AG08395 (cell line): ENCODE measurements at regions not wholly inside any gene's neighbourhood (a gene's known extent, or its start where the extent isn't known, plus 50 kb on each side); places are given as distances from the start of the nearest gene placed in this dataset.

Experiments
- DNase-seq: peaks from one replicate; pipeline ENCODE4 v3.0.0; 2012; ENCODE audit warnings: mixed read lengths, low spot score

DNA sequence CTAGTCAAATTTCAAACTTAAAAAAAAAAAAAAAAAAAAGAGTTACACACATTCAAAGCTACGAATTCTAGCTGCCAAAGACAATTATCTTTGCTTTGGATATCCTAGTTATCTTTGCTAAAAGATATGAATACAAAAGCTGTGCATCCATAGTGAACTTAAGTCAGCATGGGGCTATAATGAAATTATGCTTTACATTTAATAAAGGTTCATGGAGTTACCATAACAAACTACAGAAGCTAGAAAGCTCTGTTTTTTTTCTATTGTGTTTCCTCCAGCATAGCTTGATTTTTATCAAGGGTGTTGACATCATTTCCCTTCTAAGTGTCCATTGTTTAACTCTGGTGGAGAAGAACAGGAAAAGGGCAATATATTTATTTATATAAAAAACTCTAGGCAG is 234.1 kb downstream of the ANKRD50 start:
- no peak for DNase-seq

DNA sequence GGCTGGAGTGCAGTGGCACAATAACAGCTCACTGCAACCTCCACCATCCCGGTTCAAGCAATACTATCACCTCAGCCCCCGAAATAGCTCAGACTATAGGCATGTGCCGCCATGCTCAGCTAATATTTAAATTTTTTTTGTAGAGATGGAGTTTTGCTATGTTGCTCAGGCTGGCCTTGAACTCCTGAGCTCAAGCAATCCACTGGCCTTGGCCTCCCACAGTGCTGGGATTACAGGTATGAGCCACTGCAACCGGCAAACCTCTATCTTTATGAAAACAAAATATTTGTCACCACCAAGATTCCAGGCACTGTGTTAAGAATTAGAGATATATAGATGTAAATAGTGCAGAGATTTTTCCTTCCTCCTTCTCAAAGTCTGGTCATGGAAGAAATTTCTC is 232.5 kb downstream of the ANKRD50 start:
- no peak for DNase-seq

DNA sequence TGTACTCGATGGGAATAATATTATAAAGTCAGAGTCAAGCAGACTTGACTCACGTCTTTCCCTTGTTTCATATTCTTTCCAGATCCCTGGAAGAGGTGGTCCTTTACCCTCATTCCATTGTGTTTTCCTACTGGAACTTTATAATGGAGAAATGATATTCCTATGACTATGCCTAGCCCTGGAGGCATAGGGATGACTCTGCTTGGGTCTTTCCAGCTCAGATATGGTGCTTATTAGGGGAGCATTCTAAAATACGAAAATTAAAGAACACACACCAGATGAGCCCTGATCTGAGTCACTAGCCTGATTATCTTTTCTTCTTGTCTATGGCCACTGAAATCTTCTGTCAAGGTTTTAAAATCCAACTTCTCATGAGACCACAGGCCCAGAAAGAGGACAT is 231.4 kb downstream of the ANKRD50 start:
- no peak for DNase-seq

DNA sequence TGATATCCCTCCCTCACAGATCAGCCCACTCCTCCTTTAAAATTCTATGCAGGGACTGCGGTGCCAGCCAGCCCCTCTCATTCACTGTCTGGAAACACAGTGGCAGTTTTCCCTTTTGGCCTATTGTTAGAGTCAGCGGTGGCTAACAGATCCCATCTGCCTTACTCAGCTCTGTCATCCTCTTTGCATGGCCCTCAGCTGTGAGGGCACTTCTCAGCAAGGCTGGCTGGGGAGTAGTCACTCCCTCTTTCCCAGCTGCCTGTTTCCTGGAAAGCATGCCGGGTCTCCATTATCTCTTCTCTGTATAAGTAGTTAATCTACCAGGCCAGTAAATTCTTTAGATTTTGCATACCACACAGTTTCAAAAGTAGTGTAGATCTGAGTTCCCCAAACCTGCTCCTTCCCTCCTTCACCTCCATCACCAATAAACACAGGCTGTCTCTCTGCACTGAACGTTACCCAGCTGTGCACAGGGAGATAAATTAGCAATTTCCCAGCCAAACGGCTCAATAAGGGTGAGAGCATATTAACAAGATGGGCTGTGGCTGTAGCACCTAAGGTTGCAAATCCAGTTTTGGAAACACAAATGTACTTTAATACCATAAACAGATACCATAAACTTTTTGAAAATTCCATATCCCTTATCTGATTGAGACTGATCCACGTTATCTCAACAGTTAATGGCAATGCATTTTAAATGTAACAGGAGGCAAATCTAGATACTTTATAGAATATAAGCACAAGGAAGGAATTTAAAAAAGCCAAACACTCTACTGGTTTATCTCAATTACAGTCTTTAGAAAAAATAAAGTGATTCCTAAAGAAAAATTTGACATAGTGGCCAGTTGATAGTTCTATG is 229.3 kb downstream of the ANKRD50 start:
- peak; percentile 8 for DNase-seq

DNA sequence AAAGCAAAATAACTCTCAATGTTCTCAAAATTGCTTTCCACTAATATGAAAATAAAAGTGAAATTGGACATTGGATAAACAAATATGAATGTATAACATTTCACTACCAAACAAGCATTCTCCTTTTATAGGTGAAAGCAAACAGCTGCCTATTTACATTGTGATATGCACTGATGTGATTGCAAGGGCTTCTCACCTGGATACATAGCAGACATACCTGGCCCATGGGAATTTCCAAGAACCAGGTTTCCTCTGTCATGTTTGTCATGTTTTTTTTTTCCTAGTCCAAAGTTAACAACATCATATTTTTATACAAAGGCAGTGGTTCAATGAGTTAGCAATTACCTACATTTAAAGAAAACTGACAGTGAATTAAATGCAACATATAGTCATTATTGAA is 228.5 kb downstream of the ANKRD50 start:
- DNase-seq: no peak

DNA sequence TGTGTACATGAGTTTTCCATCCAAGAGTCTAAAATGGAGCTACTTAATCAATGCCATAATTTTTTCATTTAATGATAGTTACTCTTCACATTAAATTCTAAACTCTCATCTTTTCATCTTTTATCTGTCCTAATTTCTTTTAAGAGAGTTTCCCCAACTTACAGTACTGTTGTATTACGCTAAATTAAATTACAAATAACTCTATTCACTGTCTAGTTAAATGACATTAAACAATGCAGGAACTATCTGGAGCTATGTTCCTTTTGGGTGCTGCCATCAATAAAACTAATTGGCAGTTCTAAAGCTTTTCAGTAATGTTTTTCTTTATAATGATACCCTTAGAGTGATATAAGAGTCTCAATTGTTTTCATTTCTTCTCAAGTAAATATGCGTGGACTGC is 227.6 kb downstream of the ANKRD50 start:
- no peak for DNase-seq

DNA sequence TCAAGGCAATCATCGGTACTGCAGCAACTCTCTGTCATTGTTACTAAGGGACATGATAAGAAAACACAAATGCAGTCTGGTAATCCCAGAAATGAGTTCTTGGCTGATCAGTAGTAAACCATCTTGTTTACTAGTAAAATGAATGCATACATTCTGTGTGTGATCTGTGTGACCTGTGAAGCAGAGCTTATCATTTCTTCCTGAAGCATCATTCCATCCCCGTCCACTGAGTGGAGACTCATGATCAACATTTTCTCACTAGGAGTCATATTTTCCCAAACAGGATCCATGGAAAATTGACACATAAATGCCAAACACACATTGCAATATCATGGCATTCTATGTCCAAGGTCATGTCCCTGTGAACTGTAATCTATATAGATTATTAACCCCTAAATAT is 226.1 kb downstream of the ANKRD50 start:
- DNase-seq: no peak

DNA sequence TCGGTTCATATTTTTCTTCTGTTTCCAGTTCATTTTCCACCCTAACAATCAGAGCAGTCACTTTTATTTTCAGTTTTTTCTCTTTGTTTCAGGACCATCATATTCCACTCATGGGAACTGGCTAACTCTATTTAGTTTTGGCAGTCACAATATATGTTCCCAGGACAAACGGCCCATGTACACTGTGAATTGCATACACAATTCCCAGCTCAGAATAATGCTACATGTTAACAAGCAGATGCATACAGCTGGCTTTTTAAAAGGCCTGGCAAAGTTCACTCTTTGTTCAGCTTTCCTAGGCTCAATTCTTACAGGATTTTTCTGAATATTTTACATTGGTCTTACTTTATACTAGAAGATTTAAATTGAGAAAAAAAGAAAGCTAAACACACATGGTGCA is 224.9 kb downstream of the ANKRD50 start:
- no peak for DNase-seq

DNA sequence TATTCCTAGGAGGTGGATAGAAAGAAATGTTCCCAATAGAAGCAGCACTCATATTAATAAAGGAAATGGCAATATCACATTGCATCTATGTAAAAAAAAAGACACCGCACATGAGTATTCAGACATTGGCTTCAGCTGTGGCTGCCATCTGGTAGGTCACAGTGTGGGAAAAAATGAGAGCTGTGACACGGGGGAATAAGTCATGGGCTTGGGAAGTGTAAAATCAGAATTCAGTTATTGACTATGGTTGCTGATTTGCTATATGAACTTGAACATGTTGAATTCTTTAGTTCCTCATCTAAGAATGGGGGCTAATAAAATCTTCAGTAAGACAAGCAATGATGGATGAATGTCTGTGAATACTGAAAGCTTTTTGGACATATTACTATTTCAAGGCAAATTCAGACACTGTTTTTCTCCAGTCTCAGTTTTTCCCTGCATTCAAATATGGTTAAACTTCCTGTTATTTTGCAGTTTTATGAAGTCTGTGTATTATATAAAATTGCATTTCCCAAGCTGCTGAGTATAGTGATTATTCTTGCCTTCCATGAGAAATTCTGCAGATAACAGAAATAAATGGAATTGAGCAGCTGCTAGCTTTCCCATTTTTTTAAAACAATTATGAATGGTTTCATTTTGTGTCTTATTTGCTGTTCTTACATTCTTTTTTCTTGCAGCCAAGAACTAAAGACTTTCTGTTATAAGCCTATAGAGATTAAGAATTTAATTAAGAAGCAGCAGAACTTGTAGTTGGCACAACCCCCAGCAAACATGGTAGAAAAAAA is 221.0 kb downstream of the ANKRD50 start:
- DNase-seq: no peak

DNA sequence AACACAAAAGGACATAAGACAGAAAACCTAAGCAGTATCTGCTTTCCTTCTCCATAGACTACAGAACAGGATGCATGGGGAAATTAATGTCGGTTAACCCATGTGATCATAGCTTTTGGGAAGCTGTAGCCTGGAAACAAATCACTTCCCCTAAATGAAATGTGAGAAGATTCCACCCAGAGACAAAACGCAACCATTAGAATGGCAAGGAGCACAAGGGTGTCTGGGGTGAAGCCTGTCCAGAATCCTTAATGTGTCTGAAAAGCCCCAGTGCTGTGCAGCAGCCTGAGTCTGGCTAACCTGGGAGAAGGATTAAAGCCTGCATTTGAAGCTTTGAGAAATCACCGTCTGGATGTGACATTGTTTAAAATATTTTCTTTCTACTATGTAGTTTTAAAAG is 213.3 kb downstream of the ANKRD50 start:
- DNase-seq: no peak

DNA sequence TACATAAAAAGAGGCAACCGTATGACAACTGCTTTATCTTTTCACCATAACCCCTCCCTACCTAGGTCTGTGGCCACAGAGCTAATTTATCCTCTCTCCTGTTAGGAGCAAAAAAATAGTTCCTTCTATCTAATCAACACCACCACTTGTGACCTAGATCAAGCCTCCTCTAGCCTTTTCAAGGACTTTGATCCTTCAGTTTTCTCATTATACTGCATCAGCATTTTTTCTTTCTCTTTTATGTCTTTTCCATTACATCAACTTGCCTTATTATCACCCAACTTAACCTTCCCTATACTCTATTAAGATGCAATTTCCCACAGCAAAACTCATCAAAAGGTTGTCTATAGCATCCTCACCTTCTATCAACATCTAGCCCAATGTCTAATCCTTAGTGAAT is 211.0 kb downstream of the ANKRD50 start:
- no peak for DNase-seq

DNA sequence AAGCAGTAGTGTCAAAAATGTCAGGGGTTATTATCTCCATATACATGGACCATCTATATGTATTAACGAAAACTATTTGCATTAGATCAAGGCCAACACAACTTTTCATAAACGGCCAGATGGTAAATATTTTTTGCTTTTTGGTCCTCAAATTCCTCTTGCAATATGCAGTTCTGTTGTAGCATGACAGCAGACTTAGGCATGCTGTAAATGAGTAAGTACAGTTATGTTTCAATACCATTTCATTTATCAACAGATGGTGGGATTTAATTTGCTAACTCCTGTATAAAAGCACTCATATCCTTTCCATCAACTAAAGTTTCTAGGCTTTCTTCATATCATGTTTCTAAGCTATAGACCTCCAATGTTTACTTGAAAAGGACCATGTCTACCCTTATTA is 208.1 kb downstream of the ANKRD50 start:
- no peak for DNase-seq

DNA sequence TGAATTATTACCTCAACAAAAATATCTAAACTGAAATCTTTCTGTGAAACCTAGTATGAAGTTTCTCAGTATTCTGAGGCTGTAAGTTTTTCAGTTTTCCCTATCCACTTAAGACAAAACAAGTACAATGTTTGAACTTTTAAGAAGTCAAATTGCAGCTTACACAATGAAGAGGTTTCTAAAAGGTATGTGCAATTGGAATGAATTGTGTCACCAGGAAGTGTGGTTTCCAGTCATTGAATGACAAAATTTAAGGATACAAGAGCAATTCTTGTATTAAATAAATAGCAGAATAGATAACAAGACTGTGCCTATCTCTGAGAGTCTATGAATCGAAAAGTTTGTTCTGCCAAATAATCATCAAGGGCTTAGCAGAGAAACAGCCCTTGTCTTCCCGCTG is 207.3 kb downstream of the ANKRD50 start:
- no peak for DNase-seq

DNA sequence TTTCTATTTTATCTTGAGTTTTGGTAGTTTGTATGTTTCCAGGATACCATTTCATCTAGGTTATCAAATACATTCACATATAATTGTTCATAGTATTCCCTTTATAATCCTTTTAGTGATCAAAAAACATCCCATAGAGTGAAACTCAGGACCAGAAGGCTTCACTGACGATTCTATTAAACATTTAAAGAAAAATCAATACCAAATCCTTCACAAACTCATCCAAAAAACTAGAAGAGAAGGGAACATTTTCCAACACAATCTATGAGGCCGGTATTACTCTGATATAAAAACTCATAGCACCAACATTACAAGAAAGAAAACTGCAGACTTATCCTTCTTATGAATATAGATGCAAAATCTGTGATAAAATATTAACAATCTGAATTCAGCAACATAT is 203.4 kb downstream of the ANKRD50 start:
- no peak for DNase-seq

DNA sequence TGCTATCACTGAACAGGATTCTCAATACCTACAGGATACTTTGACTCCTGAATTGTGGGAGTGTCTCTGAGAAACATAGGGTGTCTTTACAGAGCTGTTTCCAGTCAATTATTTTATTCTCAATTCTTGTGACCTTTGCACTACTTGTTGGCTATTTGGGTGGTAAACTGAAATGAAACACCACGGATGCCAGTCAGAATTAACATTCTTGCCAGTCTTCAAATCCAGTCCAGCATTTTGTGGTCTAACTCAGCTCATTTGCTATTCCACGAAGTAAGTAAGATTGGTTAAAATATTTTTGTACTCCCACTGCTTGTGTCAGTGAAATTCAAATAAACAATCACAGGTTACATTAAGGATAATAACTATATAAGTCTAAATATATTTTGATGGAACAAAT is 197.9 kb downstream of the ANKRD50 start:
- DNase-seq: no peak

DNA sequence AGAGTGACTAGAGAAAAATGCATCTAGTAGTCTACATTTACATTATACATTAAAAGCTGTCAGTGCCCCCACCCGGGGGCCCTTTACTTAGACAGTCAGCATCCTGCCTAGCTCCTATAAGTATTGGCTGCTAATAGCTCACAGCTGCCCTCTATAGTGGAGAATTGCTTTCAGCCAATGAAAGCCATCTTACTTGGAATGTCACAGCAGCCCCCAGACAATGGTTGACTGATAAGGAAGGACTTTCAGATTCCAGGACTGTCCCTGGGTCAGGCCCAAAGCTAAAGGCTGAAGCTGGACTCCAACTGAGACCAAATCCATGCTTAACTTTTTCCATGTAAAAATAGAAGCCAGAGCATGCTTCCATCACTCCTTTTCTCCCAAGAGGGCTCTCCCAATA is 196.9 kb downstream of the ANKRD50 start:
- no peak for DNase-seq

DNA sequence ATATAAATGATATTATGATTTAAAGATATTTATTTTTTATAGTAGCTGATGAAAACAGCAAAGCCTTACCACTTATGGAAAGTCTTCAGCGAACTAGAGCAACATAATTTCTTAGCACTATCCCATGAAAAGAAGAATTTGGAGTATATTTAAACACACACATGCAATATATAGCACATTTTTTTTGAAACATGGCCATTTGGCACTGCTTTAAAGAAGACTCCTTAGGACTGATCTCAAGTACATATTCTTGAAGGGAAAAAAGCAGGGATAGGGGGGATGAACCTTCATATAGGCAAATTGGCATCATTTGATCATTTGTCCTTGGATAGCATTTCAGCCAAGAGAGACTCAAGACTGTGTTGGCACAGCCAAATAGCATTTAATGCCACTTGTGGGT is 193.3 kb downstream of the ANKRD50 start:
- DNase-seq: no peak

DNA sequence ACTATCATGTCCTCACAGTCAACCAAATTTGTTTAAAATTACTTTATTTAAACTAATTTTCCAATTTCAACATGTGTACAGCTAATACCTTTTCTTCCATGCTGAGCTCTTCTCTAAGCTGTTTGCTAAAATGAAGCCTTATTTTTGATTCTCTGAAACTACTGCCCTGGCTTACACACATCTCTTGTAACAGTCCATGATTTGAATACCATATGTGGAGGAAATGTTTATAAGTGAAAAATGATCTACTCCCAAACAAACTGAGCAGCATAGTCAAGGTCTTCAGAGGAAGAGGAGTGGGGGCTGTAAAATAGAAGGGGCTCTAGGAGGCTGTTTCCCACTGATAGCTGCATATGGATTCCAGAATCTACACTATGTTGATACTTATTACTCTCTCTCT is 188.7 kb downstream of the ANKRD50 start:
- DNase-seq: no peak

DNA sequence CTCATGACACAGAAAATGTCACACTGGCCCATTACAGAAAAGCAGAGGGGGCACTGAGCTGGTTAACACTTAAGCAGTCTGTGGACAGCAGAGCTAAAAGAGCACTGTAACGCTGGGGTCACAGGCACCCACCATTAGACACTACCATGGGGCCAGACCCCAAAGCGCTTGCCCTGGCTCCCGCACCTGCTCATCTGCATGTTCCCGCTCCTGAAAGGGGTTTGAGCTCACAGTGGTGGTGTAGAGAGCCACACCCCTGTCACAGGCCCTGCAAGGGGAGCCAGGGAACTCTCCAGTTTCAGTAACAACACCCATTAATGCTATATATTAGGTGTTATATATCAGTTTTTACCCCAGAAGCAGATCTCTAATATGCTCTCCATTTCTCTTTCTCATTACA is 187.0 kb downstream of the ANKRD50 start:
- no peak for DNase-seq

DNA sequence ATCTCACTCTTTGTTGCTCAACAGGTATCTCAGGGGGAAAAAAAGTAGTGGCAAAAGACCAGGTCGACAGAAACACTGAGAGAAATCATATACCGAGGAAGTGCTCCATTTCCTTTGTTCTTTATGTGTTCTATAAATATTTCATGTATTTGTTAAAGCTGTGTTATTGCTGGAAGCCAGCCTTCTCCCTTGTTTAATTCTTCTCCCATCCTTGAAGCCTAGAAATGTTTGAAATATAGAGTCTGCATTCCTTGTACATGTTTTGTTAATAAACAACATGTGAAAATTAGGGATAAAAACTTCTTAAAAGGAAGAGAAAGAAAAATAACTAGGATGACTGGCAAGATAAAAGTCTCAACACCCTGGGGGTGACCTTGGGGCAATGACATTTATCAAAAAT is 186.2 kb downstream of the ANKRD50 start:
- DNase-seq: no peak

DNA sequence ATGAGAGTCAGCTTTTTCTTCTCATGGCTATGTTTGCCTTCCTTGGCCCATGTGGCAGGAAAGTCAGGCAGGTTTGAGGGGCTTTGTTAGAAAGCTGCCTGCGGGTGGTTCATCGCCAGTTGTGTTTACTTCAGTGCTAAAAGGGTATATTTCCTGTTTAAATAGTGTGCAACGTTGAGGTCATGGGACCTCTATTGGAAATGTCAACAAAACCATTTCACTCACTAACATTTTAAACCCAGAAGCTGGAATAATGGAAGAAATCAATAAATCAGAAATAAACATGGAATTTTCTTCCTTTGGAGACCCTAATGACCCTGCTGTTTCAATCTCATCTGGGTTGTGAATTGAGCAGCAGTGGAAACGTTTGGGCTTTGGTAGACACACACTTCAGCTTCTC is 185.8 kb downstream of the ANKRD50 start:
- DNase-seq: no peak

DNA sequence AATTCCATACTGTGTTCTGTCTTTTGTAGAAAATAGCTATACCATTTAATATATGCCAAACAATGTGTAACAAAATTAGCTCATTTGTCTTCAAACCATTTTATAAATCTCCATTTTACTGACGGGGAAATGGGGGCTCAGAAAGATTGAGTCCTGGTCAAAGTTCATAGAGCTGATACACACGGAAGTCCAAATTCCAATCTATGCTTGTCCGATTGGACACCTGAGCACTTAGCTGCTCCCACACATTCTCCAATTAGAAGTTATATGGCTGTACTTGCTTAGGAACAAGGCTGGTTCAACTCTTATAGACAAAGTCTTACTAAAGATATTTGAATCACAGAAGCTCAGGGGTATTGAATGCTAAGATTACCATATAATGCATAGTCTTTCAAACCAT is 185.2 kb downstream of the ANKRD50 start:
- DNase-seq: no peak

DNA sequence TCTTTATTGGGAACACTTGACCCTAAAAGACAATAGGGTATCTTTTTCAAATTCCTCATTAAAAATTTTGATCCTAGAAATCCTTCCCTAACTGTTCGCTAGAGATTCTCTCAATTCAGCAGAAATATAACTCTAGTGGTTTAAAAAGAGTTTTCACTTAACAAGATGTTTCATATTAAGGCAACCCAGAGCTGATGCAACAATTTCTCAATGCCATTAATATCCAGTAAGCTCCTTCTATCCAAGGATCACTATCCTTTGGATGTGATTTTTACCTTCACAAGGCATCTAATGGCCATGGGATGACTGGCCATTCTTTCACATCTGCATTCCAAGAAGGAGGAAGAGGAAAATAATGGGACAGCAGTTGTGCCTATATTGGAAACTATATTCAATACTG is 183.4 kb downstream of the ANKRD50 start:
- DNase-seq: no peak
